CD4-positive, alpha-beta T cell (primary cell): ENCODE measurements at regions not wholly inside any gene's neighbourhood (a gene's known extent, or its start where the extent isn't known, plus 50 kb on each side); places are given as distances from the start of the nearest gene placed in this dataset.

Experiments used
- ATAC-seq: fragments of 200-7000 bp; cut with Tn5 transposase; one replicate; pipeline ENCODE4 v1.10.0; 2022; ENCODE audit warnings: mild to moderate bottlenecking; ENCODE audit not compliant: poor library complexity
- CTCF ChIA-PET: fragments of 350-600 bp; sonication (Branson Sonifier 250); formaldehyde crosslinking; loops from one replicate; lab custom pipeline; 2021; ENCODE audit warnings: antibody characterized with exemption, inconsistent platforms; lab: Charles Lee
- POLR2A ChIA-PET: fragments of 350-600 bp; sonication (Branson Sonifier 250); formaldehyde crosslinking; loops from one replicate; lab custom pipeline; 2021; ENCODE audit warnings: antibody characterized with exemption, inconsistent platforms; lab: Charles Lee
- DNase-seq, 14 experiments: peaks; one replicate each; pipeline ENCODE4 v3.0.0-alpha.2; 2013 to 2020; ENCODE audit warnings: mixed read lengths in 2 of 14
- H3K27ac ChIP-seq, 2 donors: one replicate each; pipeline versions ENCODE4 v1.5.1 to v1.7.0; 2013; ENCODE audit warnings: low read length in 2 of 2, low read depth in 1 of 2, mild to moderate bottlenecking in 1 of 2
- H3K27me3 ChIP-seq, 2 experiments: 1 replicate in 1 of 2; 2 replicates in 1 of 2; pipeline versions ENCODE4 v1.6.1 to v1.7.0; 2013; ENCODE audit warnings: low read length in 2 of 2, control low read depth in 1 of 2, mild to moderate bottlenecking in 1 of 2, moderate library complexity in 1 of 2; ENCODE audit not compliant: insufficient read depth in 2 of 2, control insufficient read depth in 1 of 2
- H3K36me3 ChIP-seq: one replicate; pipeline ENCODE4 v1.6.1; 2013; ENCODE audit warnings: low read length, control low read depth; ENCODE audit not compliant: insufficient read depth
- H3K4me1 ChIP-seq: one replicate; pipeline ENCODE4 v1.6.1; 2013; ENCODE audit warnings: low read length, control low read depth; ENCODE audit not compliant: insufficient read depth
- H3K4me3 ChIP-seq: one replicate; pipeline ENCODE4 v1.5.1; 2013; ENCODE audit warnings: mild to moderate bottlenecking, low read length, moderate library complexity
- H3K9me3 ChIP-seq, 2 experiments: 1 replicate in 1 of 2; 2 replicates in 1 of 2; pipeline versions ENCODE4 v1.6.1 to v1.7.0; 2013; ENCODE audit warnings: low read length in 2 of 2, mild to moderate bottlenecking in 2 of 2, control low read depth in 1 of 2, moderate library complexity in 1 of 2; ENCODE audit not compliant: control insufficient read depth in 1 of 2, insufficient read depth in 1 of 2
- H3K27ac Mint-ChIP-seq: one replicate; pipeline ENCODE4 v1.8.0; 2020; ENCODE audit warnings: mixed read lengths
- H3K27me3 Mint-ChIP-seq: one replicate; pipeline ENCODE4 v1.8.0; 2021; ENCODE audit warnings: mixed read lengths
- H3K36me3 Mint-ChIP-seq: one replicate; pipeline ENCODE4 v1.8.0; 2021; ENCODE audit warnings: low read depth, mixed read lengths
- H3K4me1 Mint-ChIP-seq: one replicate; pipeline ENCODE4 v1.8.0; 2021; ENCODE audit warnings: low read depth, mixed read lengths
- H3K4me3 Mint-ChIP-seq: one replicate; pipeline ENCODE4 v1.8.0; 2020; ENCODE audit warnings: mild to moderate bottlenecking, mixed read lengths
- H3K9me3 Mint-ChIP-seq: one replicate; pipeline ENCODE4 v1.8.0; 2020; ENCODE audit warnings: mixed read lengths
- intact Hi-C, 2 experiments: fragments of 100-400 bp; cut with DNase I in 1 of 2; cut with micrococcal nuclease in 1 of 2; formaldehyde crosslinking; loops; one replicate each; pipeline versions ENCODE4 v1.15.1 to v1.9.0; 2023 to 2025; cut with DNase I, micrococcal nuclease
- TF ChIP-seq, protein P1 (sequence below): fragments of 200-600 bp; IDR thresholded peaks from one replicate; pipeline ENCODE4 v1.8.0; 2022; ENCODE audit warnings: antibody characterized with exemption, mild to moderate bottlenecking

DNA sequence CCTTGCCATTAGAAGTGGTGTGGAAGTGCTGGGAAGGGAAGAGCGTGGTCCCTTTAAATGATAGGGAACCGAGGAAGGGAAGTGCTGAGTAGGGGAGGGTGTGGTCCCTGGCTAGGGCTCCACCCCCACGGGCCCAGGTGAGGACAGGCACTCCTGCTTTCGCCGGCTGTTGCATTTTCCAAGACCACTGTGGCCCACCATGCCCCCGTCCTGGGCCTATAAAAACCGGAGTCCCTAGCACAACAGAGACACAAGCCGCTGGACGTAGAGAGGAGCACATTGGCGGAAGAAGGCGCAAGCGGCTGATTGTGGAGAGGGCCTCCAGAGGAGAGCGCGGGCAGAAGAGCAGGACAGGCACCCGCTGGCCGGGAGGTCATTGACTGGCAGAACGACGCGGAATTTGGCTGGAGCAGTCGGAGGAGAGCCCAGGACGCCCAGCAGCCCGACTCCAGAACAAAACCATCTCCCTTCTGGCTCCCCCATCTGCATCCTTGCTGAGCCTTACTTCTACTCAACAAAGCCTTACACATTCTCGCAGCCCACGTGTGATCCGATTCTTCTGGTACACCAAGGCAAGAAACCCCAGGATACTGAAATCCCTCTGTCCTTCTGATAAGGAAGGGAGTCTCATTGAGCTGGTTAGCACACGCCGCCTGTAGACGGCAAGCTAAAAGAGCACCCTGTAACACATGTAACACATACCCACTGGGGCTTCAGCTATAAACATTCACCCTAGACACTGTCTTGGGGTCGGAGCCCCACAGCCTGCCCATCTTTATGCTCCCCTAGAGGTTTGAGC lies 146.2 kb upstream of the LYZL1 start:
- H3K4me1 ChIP-seq: no peaks in the 10 kb centered on the region
- H3K4me3 Mint-ChIP-seq: no peak overlapping the region
- H3K4me3 ChIP-seq: no peak overlapping the region
- peaks cover 49% of the 10 kb centered on the region for H3K27me3 Mint-ChIP-seq
- H3K27ac Mint-ChIP-seq: no peak overlapping the region
- ATAC-seq (no peak), DNase-seq (no peak)
- TF ChIP-seq, protein P1, sequence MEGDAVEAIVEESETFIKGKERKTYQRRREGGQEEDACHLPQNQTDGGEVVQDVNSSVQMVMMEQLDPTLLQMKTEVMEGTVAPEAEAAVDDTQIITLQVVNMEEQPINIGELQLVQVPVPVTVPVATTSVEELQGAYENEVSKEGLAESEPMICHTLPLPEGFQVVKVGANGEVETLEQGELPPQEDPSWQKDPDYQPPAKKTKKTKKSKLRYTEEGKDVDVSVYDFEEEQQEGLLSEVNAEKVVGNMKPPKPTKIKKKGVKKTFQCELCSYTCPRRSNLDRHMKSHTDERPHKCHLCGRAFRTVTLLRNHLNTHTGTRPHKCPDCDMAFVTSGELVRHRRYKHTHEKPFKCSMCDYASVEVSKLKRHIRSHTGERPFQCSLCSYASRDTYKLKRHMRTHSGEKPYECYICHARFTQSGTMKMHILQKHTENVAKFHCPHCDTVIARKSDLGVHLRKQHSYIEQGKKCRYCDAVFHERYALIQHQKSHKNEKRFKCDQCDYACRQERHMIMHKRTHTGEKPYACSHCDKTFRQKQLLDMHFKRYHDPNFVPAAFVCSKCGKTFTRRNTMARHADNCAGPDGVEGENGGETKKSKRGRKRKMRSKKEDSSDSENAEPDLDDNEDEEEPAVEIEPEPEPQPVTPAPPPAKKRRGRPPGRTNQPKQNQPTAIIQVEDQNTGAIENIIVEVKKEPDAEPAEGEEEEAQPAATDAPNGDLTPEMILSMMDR: no peak
- H3K4me1 Mint-ChIP-seq: no peaks in the 10 kb centered on the region
- ChIA-PET POLR2A (no interaction called here), CTCF (no interaction called here)
- no peak overlapping the region for H3K27ac ChIP-seq
- H3K36me3 ChIP-seq: no peaks in the 10 kb centered on the region
- no peaks in the 10 kb centered on the region for H3K36me3 Mint-ChIP-seq
- H3K9me3 Mint-ChIP-seq: peaks cover 3% of the 10 kb centered on the region
- H3K27me3 ChIP-seq: peaks cover 0 to 5% of the 10 kb centered on the region in 2 experiments
- H3K9me3 ChIP-seq: peaks cover 0 to 10% of the 10 kb centered on the region in 2 experiments
- intact Hi-C loops: no loop called here

DNA sequence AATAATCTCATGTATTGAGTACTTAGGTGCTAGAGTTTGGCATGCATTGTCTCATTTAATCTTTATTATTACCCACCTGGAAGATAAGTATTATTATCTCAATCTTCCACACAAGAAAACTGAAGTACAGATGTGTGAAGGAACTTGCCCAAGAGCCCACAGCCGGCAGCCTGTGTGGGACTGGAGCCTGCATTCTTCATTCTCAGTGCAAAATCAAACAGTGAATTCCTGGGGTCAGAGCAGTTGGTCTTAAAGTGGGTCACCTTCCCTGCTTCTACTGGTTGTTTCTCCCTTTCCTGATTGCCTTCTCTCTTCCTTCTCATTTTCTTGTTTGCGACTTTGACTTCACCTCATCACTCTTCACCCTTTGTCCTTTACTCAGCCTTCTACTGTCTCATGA lies 144.7 kb upstream of the LYZL1 start:
- Mint-ChIP-seq H3K27ac (no peak overlapping the region), H3K27me3 (peaks cover 51% of the 10 kb centered on the region), H3K4me1 (no peaks in the 10 kb centered on the region), H3K4me3 (no peak overlapping the region), H3K9me3 (peaks cover 3% of the 10 kb centered on the region), H3K36me3 (no peaks in the 10 kb centered on the region)
- Histone ChIP-seq H3K9me3 (peaks cover 0 to 10% of the 10 kb centered on the region in 2 experiments), H3K4me1 (no peaks in the 10 kb centered on the region), H3K36me3 (no peaks in the 10 kb centered on the region), H3K27me3 (peaks cover 0 to 5% of the 10 kb centered on the region in 2 experiments), H3K4me3 (no peak overlapping the region), H3K27ac (no peak overlapping the region)
- DNase-seq (no peak), ATAC-seq (no peak)
- intact Hi-C loops: no loop called here
- POLR2A ChIA-PET: no interaction called here
- TF ChIP-seq, protein P1: no peak
- CTCF ChIA-PET: no interaction called here

DNA sequence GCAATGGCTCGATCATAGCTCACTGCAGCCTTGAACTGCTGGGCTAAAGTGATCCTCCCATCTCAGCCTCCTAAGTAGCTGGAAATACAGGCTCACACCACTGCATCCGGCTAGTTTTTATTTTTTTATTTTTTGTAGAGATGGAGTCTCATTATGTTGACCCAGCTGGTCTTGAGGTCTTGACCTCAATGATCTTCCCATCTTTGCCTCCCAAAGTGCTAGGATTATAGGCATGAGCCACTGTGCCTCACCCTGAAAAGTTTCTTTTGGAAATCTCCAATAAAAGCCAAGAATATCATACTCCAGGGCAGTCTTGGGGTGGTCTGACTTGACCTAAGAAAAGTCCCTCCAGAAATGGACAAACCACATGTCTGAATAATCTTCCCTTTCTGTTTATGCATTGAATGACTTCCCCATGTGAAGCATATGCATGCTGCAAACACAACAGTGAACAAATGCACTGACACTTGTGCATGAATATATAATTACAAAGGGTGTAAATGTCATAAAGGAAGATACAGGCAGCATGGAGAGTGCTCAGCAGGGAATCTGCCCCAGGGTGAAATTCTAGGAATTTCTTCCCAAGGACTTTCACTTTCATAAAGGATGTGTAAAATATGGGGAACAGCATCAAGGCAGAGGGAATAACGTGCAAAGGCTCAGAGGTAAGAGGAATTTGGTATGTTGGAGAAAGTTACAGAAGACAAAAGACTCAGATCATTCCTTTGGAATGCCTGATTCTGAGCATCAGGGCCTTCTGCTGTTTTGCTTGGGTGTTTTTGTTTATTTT lies 142.4 kb upstream of the LYZL1 start:
- Mint-ChIP-seq H3K27me3 (peaks cover 41% of the 10 kb centered on the region), H3K4me1 (no peaks in the 10 kb centered on the region), H3K4me3 (no peak overlapping the region), H3K9me3 (no peaks in the 10 kb centered on the region), H3K36me3 (no peaks in the 10 kb centered on the region), H3K27ac (no peak overlapping the region)
- ATAC-seq (no peak), DNase-seq (no peak)
- intact Hi-C loops: no loop called here
- TF ChIP-seq, protein P1: no peak
- H3K27ac ChIP-seq: no peak overlapping the region
- no peaks in the 10 kb centered on the region for H3K4me1 ChIP-seq
- POLR2A ChIA-PET: no interaction called here
- no peak overlapping the region for H3K4me3 ChIP-seq
- H3K9me3 ChIP-seq: peaks cover 0 to 10% of the 10 kb centered on the region in 2 experiments
- H3K36me3 ChIP-seq: no peaks in the 10 kb centered on the region
- H3K27me3 ChIP-seq: peaks cover 0 to 5% of the 10 kb centered on the region in 2 experiments
- CTCF ChIA-PET: no interaction called here
